ENCODE measurements at regions not wholly inside any gene's neighbourhood (a gene's known extent, or its start where the extent isn't known, plus 50 kb on each side); places are given as distances from the start of the nearest gene placed in this dataset.

DNA sequence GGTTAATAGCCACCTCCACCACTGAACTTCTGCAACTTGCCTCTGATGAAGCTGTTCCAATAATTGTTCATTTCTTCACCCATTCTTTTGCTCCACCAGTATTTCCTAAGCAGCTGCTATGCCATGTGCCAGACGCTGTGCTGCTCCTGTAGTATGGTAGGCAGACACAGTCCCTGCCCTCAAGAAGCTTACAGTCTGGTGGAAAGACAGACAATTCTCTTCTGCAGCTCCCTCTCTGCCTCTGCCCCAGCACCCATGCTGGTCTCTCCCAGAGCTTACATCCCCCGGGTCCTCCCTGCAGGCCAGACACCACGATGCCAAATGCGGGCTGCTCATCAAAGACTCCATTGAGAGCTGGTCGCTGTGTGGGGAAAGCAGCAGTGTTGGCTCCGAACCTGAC is 111.6 kb upstream of the ESRRB start:
- no peak for DNase-seq (ENCODE audit: low spot score)
- no peak for ATAC-seq (ENCODE audit: low FRiP score)
- no peak for TF ChIP-seq CTCF (IDR thresholded peaks at IDR 0.05)

DNA sequence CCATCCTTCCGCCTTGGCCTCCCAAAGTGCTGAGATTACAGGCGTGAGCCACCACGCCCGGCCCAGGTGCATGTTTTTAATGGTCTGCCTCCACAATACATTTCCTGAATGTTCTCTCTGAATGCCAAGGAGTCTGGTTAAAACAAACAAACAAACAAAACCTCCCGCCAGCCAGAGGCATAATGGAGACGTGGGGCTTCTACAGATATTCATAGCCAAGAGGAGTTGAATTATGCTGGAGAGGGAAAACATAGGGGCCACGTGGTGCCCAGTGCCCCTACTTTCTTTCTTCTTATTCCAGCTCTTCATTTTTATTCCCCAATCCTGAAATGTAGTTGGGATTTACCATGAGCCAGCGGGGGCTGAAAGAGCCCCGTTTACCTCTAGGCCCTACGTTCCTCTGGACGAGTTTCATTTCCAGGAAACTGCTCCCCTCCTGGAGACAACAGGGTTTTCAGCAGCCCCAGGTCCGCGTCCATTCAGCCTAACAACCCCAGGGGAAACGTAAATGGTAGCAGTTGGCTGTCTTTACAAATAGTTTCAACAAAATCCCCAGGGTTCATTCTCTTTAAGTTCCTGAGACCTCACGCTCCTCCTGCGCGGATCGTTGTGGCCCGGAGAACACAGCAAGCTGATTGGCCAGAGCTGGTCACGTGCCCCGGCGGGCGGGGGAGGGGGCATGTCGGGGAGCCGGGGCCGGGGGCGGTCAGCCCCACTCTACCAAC is 108.5 kb upstream of the ESRRB start:
- peak; percentile 79 for ATAC-seq (ENCODE audit: low FRiP score)
- peak; percentile 61 for DNase-seq (ENCODE audit: low spot score)
- TF ChIP-seq CTCF (IDR thresholded peaks at IDR 0.05), result no peak

GRCh38 chr14:76268047-76268431 is 107.9 kb upstream of the ESRRB start:
- ATAC-seq (ENCODE audit: low FRiP score) (peak; percentile 31), DNase-seq (ENCODE audit: low spot score) (no peak)
- no peak for TF ChIP-seq CTCF (IDR thresholded peaks at IDR 0.05)

DNA sequence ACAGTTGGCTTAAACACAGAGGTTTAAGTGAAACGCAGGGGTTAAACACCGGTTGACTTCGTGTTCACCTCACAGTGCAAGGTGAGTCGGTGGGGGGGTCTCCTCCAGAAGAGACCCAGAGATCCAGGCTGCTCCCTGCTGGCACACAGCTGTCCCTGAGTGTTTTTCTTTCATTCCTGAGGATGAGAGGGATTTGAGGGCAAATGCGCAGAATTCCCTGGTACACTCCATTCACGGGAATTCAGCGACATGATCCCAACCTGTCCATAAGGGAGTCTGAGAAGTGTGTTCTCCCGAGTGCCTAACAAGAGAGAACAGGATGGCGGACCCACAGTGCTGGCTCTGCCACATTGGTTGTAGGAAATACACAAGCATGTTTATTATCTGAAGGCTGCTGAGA is 107.2 kb upstream of the ESRRB start:
- no peak for ATAC-seq (ENCODE audit: low FRiP score)
- no peak for DNase-seq (ENCODE audit: low spot score)
- no peak for TF ChIP-seq CTCF (IDR thresholded peaks at IDR 0.05)

DNA sequence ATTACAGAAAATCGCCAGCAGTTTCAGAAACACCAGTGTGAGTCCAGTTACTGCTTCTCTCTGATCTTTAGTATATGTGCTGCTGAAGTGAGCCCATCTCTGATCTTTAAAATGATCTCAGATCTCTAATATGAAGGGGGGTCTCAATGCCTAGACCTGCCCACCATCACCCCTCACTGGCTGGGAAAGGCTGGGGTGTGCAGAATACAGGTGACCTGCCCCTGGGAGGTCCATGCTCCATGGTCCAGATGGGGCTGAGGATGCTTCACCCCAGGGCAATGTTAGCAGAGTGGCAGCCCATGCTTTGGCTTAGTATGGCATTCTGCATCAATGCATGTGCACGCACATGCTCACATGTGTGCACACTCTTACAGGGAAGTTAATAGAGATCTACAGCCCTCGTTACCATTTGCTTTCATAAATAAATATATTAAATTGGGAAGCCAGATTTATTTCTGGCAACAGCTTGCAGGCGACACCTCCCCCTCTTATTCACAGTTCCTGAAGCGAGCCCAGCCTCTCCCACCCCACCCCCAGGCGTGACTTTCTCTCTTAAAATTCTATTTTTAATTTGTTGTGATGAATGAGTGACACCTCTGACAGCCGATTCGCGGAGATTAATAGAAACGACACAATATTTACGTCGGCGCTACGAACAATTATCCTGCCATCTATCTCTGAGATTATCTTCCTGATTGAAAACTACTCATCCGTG is 104.7 kb upstream of the ESRRB start:
- no peak for TF ChIP-seq CTCF (IDR thresholded peaks at IDR 0.05)
- DNase-seq (ENCODE audit: low spot score) (no peak), ATAC-seq (ENCODE audit: low FRiP score) (no peak)

DNA sequence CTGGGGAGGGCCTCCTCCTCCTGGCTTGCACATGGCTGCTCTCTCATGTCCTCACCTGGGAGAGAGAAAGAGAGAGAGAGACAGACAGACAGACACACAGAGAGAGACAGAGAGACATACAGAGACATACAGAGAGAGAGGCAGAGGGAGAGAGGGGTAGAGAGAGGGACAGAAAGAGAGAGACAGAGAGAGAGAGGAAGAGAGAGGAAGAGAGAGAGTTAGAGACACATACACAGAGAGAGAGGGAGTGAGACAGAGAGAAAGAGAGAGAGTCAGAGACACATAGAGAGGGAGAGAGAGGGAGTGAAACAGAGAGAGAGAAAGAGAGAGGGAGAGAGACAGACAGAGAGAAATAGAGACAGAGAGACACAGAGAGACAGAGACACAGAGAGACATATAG is 103.6 kb upstream of the ESRRB start:
- DNase-seq (ENCODE audit: low spot score) (no peak), ATAC-seq (ENCODE audit: low FRiP score) (no peak)
- TF ChIP-seq CTCF (IDR thresholded peaks at IDR 0.05), result no peak

GRCh38 chr14:76272774-76273173 is 103.2 kb upstream of the ESRRB start:
- TF ChIP-seq CTCF (IDR thresholded peaks at IDR 0.05), result no peak
- no peak for ATAC-seq (ENCODE audit: low FRiP score)
- DNase-seq (ENCODE audit: low spot score), result no peak

All from omental fat pad (tissue), 3 donors.